ENCODE measurements at regions not wholly inside any gene's neighbourhood (a gene's known extent, or its start where the extent isn't known, plus 50 kb on each side); places are given as distances from the start of the nearest gene placed in this dataset.

DNA sequence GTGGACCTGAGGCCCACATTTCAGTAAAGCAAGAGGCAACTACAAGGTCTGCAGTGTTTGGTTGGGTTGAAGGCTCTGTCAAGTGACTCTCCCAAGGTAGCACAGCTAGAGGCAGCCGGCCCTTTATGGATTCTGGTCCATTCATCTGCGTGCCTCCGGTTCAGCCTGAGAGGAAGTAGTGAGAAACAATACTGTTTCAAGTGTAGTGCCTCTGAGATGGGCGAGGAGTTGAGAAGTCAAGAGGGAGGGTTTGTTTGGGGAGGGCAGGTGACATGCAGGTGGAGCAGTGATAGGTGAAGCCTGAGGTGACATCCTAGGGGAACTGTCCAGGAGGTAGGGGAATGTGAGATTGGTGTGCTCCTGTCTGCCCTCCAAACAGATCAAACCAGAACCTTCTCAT, 933.5 kb downstream of the VRK1 start:
- DNase-seq (ENCODE audit: low read depth): no peak

DNA sequence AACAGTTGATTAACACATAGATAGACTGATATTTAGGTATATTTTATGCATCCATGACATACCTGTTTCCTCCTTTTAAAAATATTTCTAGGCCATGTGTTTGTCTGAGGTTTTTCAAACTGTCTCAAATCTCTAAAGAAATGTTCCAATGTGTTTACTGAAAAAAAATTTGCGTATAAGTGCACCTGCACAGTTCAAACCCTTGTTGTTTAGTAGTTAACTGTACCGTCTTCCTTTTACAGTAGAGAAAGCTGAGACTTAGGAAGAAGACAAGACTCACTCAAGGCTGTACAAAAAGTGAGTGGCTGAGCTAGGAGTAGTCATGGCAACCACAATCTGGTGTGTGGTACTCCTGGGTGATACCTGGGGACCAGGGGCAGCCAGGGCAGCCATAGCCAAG, 934.6 kb downstream of the VRK1 start:
- DNase-seq (ENCODE audit: low read depth): no peak

DNA sequence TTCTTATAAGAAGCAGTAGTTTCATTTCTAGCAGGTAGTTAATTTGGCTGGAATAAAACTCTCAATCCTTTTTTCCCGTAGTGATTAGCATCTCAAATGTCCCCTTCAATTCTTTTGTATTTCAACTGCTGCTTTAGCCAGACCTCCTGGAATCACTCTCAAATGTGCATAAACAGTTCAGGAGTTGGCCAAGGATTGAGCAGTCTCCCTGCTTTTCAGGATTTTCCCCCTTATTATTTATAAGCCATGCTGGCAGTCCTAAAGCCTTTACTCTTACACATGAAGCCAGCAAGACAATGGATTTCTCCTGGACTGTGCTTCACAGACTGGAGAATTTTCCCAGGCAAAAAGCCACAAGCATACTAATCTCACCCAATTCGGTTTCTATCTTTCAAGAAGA, 950.1 kb downstream of the VRK1 start:
- no peak for DNase-seq (ENCODE audit: low read depth)

DNA sequence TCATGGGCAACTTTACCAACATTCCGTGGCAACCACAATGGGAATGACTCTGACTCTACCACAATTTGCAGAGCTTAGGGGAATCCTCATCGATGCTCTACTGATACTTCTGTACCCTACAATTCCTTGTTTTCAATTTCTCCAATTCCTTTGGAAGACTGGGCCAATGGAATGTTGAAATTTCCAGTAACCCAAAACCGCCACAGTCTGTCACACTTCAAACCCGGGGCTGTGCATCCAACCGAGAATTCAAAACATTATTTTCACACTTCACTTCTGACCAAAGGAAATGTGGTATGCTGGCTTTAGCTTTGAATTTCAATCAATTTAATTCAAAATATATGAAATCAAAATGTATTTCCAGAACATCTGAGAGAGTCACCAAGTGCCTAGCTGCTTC, 951.4 kb downstream of the VRK1 start:
- no peak for DNase-seq (ENCODE audit: low read depth)

DNA sequence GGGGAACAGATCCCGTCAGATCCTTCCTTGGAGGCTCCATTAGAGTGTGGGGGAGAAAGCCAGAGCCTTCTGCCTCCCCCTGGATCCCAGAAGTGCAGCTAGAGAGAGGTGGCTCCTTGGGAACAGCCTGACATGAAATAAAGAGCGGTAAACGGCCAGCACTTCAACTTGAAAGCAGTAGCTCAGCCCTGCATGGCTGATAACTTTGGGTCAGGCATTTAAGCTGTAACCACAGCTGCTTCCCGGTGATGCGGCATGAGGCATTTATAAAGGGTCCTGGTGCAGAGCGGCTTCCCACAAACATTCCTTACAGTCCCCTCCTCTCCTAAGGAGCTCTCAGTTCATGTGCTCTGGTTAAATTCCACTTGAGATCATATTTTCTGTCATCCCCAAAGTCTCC, 960.3 kb downstream of the VRK1 start:
- no peak for DNase-seq (ENCODE audit: low read depth)

DNA sequence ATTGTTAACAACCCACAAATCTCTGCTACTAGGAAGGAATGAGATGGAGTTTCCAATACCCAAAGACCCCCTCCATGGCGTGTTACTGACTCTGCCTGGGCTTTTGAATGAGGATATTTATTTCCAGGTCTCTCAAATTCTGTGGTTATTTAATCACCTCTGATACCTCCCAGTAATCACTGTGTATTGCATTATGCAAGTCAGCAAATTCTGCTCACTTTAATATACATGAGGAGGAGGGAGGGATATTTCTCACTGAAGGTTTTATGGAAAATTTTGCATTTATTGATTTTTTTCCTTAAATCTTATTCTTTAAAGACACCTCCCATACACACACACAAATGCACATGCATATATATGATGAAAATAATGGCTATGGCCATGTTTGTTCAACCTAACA, 962.9 kb downstream of the VRK1 start:
- DNase-seq (ENCODE audit: low read depth): no peak

DNA sequence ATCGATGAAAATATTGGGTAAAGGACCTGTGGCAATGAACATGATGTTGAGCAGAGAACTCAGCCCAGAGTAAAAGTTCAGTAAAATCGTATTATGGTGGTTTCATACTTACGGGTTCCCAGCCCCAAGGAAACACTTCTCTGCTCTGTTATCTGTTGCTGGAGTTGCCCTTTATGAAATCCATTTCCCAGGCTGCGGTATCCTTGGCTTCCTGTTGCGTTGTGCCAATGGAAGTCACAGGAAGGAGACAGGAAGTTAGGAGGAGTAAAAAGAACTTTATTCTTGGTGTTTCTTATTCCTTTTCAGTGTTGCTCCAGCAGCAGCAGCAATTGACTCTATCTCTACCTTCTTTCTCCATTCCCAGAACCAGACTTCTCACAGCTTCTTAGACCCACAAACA, 965.2 kb downstream of the VRK1 start:
- no peak for DNase-seq (ENCODE audit: low read depth)

DNA sequence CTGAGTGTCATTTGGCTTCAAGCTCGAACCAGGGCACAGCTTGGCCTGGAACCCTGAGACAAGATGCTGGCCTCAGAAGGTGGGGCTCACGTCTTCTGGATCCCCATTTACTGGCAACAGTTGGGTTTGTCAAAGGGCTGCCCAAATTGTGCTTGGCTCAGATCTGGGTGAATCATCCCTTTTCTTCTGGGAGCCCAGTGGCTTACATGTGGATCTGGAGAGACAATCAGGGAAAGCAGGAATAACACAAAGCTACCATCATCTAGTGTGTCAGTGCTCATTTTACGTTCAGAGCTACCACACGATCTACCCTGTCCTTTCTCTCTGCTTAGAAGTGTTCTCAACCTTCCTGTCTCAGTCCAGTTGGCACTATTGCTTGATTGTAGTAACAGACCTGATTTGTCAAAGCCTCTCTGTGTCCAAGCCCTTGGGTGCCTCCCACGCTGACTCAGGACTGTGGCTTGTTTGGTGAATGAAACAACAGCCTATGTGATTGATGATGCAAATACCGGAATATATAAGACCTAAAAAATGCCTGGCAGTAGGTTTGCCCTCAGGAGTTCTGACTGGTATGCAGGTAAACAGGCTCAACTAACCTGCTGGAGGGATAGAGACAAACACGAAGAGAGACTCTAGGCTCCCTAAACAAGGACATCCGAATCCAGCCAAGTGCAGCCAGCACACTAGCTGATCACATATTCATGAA, 974.3 kb downstream of the VRK1 start:
- DNase-seq (ENCODE audit: low read depth): no peak

DNA sequence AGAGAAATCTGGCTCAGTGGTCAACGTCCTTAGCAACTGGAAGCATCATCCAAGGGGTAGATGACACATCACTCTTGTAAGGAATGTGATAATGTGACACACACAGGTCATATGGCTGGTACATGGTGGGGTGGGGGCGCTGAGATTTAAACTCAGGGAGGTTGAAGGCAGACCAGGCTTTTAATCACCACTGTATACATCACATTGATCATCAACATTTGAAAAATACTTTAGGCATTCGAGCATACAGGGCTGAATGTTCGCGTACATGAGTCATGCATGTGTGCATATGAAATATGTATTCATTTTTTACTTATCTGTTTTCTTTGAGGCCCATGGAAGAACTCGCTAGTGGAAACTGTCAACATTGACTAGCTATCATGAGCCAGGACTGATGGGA, 976.4 kb downstream of the VRK1 start:
- no peak for DNase-seq (ENCODE audit: low read depth)

DNA sequence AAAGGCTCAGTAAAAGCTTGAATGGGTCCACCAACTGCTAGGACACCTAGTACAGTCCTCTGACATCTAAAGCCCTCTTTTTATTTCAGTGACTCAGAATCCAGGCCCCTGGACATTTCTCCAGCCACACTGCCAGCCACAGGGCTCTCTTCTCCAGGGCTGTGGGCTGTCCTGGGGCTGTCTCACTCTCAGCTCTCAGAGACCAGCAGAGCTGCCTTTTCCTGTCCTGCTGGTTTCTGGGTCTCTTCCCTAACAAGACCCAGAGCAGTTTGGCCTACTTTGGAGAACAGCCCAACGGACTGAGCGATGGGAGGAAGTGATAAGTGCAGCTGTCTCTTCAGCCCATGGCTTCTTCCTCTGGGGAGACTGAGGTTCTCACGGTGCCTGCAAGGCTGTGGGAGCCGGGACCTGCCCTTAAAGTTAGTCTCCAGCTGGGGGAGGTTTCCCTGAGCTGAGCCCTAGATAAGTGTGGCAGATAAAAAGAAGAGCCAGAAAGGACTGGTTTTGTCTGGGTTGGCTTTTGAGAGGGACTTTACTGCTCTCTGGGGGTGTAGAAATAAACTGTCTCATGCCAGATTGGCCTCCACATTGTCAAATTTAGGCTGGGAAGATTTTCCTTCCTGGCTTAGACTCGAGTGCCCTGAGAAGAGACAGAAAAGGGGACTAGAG, 979.8 kb downstream of the VRK1 start:
- DNase-seq (ENCODE audit: low read depth): no peak

DNA sequence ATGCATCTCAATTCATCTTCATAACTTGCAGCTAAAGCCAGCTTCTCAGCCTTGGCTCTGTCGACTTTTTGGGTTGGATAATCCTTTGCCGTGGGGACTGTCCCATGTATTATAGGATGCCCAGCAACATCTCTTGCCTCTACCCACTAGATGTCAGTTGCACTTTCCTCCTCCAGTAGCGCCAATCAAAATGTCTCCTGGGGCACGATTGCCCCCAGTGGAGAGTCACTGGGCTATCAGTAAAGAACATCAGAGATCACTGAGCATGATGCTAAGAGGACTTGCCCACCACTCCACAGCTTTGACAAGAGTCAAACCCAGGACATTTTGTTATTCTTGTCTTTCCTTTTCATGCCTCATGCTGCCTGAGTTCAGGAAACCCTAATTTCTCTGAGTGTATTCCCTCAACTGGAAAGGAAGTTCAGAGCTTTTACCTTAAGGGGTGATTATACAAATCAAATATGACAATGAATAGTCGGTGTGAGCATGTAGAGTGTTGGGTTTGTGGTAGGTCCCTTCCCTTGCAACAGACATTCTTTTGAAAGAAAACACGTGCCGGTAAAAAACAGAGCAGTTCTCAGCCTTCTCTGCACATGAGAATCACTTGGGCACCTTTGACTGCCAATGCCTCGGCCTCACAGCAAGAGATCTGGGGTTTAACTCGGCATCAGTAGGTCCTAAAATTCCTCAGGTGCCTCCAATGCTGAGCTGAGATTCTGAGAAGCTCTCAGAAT, 980.6 kb downstream of the VRK1 start:
- no peak for DNase-seq (ENCODE audit: low read depth)

DNA sequence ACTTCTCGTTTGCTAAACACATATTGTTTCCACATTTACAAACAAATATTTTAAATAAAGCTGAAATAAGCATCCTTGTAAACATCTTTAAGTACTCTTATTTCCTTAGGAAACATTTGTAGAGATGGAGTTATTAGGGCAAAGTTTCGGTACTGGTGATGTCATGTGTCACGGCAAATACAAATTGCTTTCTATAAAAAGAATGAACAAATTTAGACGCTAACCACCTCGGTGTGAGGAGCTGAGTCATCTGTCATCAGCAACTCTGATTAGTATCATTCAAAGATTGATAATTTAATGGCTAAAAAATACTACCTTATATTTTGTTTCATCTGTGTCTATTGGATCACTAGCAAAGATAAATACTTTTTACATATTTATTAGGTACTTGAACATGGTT, 982.0 kb downstream of the VRK1 start:
- no peak for DNase-seq (ENCODE audit: low read depth)

DNA sequence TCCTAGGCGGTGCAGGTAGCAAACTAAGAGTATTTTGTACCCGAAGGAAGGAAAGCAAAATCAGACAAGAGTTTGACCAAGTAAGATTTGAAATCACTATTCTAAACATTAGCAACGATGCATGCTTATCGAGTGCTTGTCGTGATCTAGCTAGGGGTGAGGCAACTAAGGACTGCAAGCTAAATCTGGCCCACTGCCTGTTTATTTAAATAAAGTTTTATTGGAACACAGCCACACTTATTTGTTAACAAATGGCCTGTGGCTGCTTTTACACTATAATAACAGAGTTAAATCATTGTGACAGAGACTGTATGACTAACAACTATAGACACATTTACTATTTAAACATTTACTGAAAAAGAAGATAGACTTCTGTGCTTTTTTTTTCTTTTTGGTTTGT, 983.6 kb downstream of the VRK1 start:
- no peak for DNase-seq (ENCODE audit: low read depth)

DNA sequence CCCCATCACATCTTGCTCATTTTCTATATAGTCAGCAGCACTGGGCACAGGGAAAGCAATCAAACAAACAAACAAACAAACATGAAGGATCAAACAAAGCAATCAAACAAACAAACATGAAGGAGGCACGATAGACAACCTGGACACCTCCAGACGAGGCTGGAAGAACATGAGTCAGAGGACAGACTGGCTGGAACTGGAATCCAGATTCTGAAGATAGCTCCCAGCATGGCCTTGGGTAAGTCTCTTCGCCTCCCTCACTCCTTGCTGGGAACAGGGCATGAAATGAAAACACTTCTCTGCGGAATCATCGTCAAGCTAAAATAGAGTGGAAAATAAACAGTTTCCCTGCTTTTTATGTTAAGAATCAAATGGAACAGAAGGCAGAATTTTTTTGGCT, 984.8 kb downstream of the VRK1 start:
- no peak for DNase-seq (ENCODE audit: low read depth)

DNA sequence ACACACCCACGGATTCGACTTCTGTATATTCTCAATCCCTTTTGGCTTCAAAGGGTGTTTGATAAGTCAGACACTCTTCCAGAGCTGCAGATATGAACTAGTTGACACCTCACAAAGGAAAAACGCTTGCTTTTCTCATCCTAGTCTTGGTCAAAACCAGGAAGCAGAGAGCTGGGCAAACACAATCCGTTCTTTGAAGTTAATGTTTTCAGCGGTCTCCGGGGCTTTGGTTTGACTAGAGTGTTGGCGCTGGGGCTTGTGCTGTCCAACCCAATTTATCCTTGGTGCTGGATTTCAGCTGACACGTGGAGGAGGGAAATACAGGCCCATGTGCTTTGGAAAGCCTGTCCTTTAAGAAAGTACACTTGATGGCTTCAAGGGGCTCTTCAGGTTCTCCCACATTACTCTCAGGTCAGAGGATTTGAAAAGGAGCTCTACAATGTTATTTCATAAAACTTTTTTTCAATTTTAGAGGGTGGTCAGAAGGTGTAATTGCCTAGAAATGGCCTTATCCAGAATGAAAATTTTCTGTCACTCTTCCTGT, 985.8 kb downstream of the VRK1 start:
- no peak for DNase-seq (ENCODE audit: low read depth)

DNA sequence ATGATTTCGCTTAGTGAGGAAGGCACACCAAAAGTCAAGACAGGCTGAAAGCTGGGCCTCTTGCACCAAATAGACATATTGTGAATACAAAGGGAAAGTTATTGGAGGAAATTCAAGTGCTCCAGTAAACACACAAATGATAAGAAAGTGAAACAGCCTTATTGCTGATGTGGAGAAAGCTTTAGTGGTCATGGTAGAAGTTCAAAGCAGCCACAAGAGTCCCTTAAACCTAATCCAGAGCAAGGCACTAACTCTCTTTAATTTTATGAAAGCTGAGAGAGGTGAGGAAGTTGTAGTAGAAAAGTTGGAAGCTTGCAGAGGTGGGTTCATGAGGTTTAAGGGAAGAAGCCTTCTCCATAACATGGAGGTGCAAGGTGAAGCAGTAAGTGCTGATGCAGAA, 988.3 kb downstream of the VRK1 start:
- DNase-seq (ENCODE audit: low read depth): no peak

DNA sequence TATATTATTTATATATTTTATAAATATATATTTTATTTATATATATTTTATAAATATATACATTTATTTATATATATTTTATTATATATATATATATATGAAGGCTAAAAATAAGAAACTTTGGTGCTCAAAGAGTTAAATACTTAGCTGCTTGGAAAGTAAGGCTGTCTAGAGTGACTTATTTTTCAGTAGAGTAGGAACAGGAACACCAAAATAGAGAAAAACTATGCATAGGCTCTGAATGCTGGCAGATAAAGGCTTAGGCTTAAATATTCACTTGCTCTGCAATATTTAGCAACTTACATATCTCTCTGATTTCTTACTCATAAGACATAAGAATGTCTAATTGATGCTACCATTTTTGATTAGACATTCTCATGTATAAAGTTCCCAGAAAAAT, 991.2 kb downstream of the VRK1 start:
- no peak for DNase-seq (ENCODE audit: low read depth)

DNA sequence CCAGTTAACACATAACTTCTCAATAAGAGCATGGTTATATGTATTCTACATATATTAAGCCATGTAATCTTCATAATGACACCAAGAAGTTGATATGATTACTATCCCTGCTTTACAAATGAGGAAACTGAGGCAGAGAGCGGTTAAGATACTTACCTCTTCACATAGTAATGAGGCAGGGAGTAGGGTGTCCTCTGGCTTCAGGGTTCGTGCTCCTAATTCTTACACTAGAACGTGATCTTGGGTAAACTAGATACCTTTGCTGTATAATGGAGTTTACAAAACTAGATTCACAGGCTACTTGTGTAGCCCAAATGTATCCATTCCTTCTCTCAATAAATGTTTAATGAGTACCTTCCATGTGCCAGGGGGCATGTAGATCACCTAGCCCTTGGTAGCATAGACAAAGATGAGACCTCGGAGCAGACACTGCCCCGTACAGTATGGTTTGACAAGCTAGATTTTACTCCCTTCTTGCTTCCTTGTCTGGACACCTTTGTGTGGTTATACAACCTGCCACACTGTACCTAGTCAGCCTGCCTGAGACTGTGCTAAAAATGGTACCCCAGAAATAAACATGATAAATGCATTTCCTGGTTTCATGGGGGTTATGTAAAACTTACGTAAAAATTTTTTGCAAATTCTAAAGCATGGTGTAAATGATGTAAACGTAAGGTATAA, 991.8 kb downstream of the VRK1 start:
- DNase-seq (ENCODE audit: low read depth): no peak

DNA sequence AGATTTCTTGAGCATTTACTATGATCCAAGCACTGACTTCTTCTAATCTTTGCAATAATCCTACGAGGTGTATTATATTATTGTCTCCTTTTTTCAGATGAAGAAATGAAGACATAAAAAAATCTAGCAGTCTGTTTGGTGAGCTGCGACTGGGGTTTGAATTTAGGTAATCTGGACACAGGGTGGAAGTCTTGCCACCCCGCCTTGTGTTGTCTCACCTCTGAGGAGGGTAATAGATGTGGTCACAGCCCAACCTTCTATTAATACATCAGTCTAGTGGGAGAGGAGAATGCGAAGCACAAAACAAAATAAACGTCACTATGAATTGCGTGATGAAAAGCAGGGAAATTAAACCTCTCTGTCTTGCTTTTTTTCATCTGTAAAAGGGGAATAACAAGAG, 993.9 kb downstream of the VRK1 start:
- DNase-seq (ENCODE audit: low read depth): no peak

DNA sequence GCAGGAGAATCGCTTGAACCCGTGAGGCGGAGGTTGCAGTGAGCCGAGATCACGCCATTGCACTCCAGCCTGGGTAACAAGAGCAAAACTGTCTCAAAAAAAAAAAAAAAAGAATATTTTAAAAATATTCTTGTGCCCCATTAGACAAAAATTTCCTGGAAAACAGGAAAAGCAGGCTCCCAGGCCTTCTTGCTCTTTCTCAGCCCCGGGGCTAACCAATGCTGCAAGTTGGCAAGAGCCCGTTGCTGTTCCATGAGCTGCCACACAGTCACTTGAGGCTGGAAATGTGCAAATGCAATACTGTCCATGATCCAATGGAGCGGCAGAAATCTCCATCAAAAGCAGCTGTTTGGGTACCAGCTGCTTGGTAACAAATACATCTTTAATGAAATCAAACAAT, 994.7 kb downstream of the VRK1 start:
- DNase-seq (ENCODE audit: low read depth): no peak

DNA sequence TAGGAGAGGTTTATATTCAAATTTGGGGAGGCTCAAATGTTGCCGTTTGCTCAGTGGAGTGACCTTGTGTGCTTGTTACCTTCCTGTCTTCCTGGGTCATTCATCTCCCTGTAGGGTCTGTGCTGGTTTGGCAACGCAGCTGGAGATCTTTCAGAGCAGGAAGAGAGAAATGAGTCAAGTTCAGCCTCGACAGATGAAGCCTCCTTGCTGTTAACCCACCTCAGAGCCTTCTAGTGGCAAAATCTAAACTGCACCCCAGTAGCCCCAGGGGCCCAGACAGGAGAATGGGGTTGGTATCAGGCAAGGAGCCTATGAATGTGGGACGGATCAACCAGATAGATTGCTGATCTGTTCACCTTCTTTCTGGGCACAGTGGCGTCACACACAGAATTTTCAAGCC, 999.3 kb downstream of the VRK1 start:
- no peak for DNase-seq (ENCODE audit: low read depth)

DNA sequence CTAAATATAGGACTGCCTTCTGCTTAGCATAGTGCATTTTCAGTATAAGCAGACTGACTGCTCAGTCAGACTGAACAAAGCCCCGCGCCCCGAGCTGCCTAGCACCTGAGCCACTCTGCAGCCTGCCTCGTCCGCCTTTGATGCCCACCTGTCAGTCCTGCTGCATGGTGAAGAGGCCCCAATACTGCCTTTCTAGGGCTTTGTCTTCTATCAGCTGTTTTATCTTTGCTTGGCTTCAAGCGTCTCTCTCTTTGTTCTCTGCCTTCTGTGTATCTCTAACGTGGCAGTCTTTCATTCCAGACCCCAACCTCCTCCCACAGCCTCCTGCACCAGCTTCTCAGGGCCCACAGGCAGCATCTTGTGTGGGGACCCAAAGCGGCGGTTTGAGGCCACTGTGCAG, 1001.0 kb downstream of the VRK1 start:
- DNase-seq (ENCODE audit: low read depth): no peak

Data from fibroblast of the conjunctiva (primary cell).